BJ (cell line): ENCODE measurements at regions not wholly inside any gene's neighbourhood (a gene's known extent, or its start where the extent isn't known, plus 50 kb on each side); places are given as distances from the start of the nearest gene placed in this dataset.
"Not testable (repeated sequence)": the region's sequence is repeated elsewhere in the genome, so short reads cannot be mapped to it uniquely, and the experiment has no call there.

Experiments used
- CTCF ChIA-PET: fragments of 350-600 bp; formaldehyde crosslinking; extraction: SDS; loops from one replicate; lab custom pipeline; 2021; ENCODE audit warnings: antibody characterized with exemption, inconsistent platforms; lab: Yijun Ruan, JAX
- POLR2A ChIA-PET: fragments of 300-600 bp; sonication (Branson Sonifier 250); formaldehyde crosslinking; extraction: SDS; loops from one replicate; lab custom pipeline; 2021; ENCODE audit warnings: antibody characterized with exemption; lab: Charles Lee
- DNase-seq: peaks from one replicate; pipeline ENCODE4 v3.0.0-alpha.2; 2011; ENCODE audit warnings: low read depth
- H3K27me3 ChIP-seq: 2 replicates; pipeline ENCODE4 v1.6.0; 2011; ENCODE audit warnings: low read length; ENCODE audit not compliant: control insufficient read depth, insufficient read depth
- H3K36me3 ChIP-seq: 2 replicates; pipeline ENCODE4 v1.5.1; 2011; ENCODE audit warnings: low read length; ENCODE audit not compliant: control insufficient read depth, insufficient read depth
- H3K4me3 ChIP-seq: 2 replicates; pipeline ENCODE4 v1.5.1; 2011; ENCODE audit warnings: low read depth, mild to moderate bottlenecking, control low read depth, low read length
- CTCF ChIP-seq: IDR thresholded peaks from 2 replicates; pipeline ENCODE4 v1.5.1; 2011; ENCODE audit warnings: low read depth, mild to moderate bottlenecking, control low read depth, inconsistent platforms, low read length, moderate library complexity; ENCODE audit not compliant: insufficient read depth

GRCh38 chr18:66252703-66253102 is 351.2 kb downstream of the CDH19 start:
- POLR2A ChIA-PET = no interaction called here
- Histone ChIP-seq H3K4me3 (no peak overlapping the region), H3K36me3 (no peaks in the 10 kb centered on the region), H3K27me3 (no peaks in the 10 kb centered on the region)
- CTCF ChIA-PET = no interaction called here
- no peak for DNase-seq
- no peak for TF ChIP-seq CTCF

- ChIA-PET POLR2A (no interaction called here), CTCF (no interaction called here)
- no peaks in the 10 kb centered on the region for H3K27me3 ChIP-seq
- H3K36me3 ChIP-seq = no peaks in the 10 kb centered on the region
- TF ChIP-seq CTCF = no peak
- no peak for DNase-seq
- no peak overlapping the region for H3K4me3 ChIP-seq
These were observed 368.7 kb downstream of the CDH19 start for GRCh38 chr18:66235206-66235605.

- Histone ChIP-seq H3K4me3 (no peak overlapping the region), H3K36me3 (no peaks in the 10 kb centered on the region), H3K27me3 (no peaks in the 10 kb centered on the region)
- no peak for TF ChIP-seq CTCF
- ChIA-PET POLR2A (no interaction called here), CTCF (no interaction called here)
- DNase-seq = no peak
These were observed 377.1 kb downstream of the CDH19 start for GRCh38 chr18:66226782-66227181.

- POLR2A ChIA-PET, H3K36me3 ChIP-seq, H3K27me3 ChIP-seq, DNase-seq, CTCF ChIA-PET, H3K4me3 ChIP-seq: not testable (repeated sequence)
These were observed 380.6 kb downstream of the CDH19 start for GRCh38 chr18:66223317-66223716.

GRCh38 chr18:66222174-66222573 is 381.7 kb downstream of the CDH19 start:
- CTCF ChIA-PET = interaction anchor here (0.6 kb wide), 1 partner anchor 69 kb away, joined by 3 read pairs; no protein-coding TSS in a partner anchor
- no peak overlapping the region for H3K4me3 ChIP-seq
- H3K27me3 ChIP-seq = no peaks in the 10 kb centered on the region
- H3K36me3 ChIP-seq = no peaks in the 10 kb centered on the region
- POLR2A ChIA-PET = no interaction called here
- no peak for TF ChIP-seq CTCF
- no peak for DNase-seq

GRCh38 chr18:66219817-66220216 is 384.1 kb downstream of the CDH19 start:
- no peaks in the 10 kb centered on the region for H3K36me3 ChIP-seq
- POLR2A ChIA-PET = no interaction called here
- no peak for TF ChIP-seq CTCF
- H3K4me3 ChIP-seq = no peak overlapping the region
- CTCF ChIA-PET = no interaction called here
- no peaks in the 10 kb centered on the region for H3K27me3 ChIP-seq
- DNase-seq = no peak
